ENCODE measurements at regions not wholly inside any gene's neighbourhood (a gene's known extent, or its start where the extent isn't known, plus 50 kb on each side); places are given as distances from the start of the nearest gene placed in this dataset.

GRCh38 chr5:84632418-84632817 lies 247.7 kb upstream of the EDIL3 start:
- Histone ChIP-seq H3K9me3 (no peaks in the 10 kb centered on the region), H3K36me3 (ENCODE audit: control insufficient read depth in 2 of 2, extremely low read depth in 1 of 2, insufficient read depth in 1 of 2, low read length in 1 of 2) (no peaks in the 10 kb centered on the region), H3K4me1 (ENCODE audit: control insufficient read depth in 1 of 2, extremely low read depth in 1 of 2, insufficient read depth in 2 of 2, low read length in 2 of 2) (no peaks in the 10 kb centered on the region), H3K27me3 (replicated peaks in 1 of 2; ENCODE audit: control insufficient read depth in 2 of 2, extremely low read depth in 1 of 2, insufficient read depth in 2 of 2, low read length in 1 of 2) (no peaks in the 10 kb centered on the region), H3K4me3 (ENCODE audit: control insufficient read depth in 1 of 2, extremely low read depth in 1 of 2, low read length in 1 of 2) (no peak overlapping the region), H3K27ac (ENCODE audit: low read length) (no peak overlapping the region)
- POLR2A ChIA-PET: no interaction called here
- Mint-ChIP-seq H3K4me3 (no peak overlapping the region), H3K27ac (no peak overlapping the region), H3K9me3 (no peaks in the 10 kb centered on the region), H3K4me1 (no peaks in the 10 kb centered on the region), H3K27me3 (no peaks in the 10 kb centered on the region), H3K36me3 (no peaks in the 10 kb centered on the region)
- DNase-seq (no peak), ATAC-seq (replicated peaks in 1 of 4) (no peak)
- CTCF ChIA-PET: no interaction called here
- no CpG with 5 or more reads among the region's 3 CpGs for WGBS (ENCODE audit: insufficient coverage)

DNA sequence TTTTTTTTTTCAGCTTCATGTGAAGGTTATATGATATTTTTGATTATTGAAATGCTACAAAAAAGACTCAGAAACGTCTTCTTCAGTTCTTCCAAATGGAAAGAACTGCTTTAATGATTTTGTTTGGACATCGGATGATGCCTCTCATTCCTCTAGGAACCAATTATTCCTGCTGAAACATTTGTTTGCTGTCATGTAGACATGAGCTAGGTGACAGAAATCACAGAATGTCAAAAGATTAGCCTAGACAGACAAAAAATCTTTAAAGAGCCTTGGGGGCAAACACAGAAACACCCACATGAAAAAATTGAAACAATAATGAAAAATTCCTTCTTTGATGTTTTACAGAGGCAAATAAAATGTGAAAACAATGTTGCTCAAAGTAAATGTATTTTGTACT lies 244.2 kb upstream of the EDIL3 start:
- Mint-ChIP-seq H3K36me3 (no peaks in the 10 kb centered on the region), H3K4me1 (peaks cover under 1 to 5% (median 5%) of the 10 kb centered on the region in 3 donors), H3K27me3 (no peaks in the 10 kb centered on the region), H3K27ac (no peak overlapping the region), H3K9me3 (no peaks in the 10 kb centered on the region), H3K4me3 (no peak overlapping the region)
- Histone ChIP-seq H3K4me3 (ENCODE audit: control insufficient read depth in 1 of 2, extremely low read depth in 1 of 2, low read length in 1 of 2) (no peak overlapping the region), H3K27me3 (replicated peaks in 1 of 2; ENCODE audit: control insufficient read depth in 2 of 2, extremely low read depth in 1 of 2, insufficient read depth in 2 of 2, low read length in 1 of 2) (no peaks in the 10 kb centered on the region), H3K4me1 (ENCODE audit: control insufficient read depth in 1 of 2, extremely low read depth in 1 of 2, insufficient read depth in 2 of 2, low read length in 2 of 2) (peaks cover 0 to 3% of the 10 kb centered on the region in 2 experiments), H3K27ac (ENCODE audit: low read length) (no peak overlapping the region), H3K9me3 (no peaks in the 10 kb centered on the region), H3K36me3 (ENCODE audit: control insufficient read depth in 2 of 2, extremely low read depth in 1 of 2, insufficient read depth in 1 of 2, low read length in 1 of 2) (no peaks in the 10 kb centered on the region)
- CTCF ChIA-PET: no interaction called here
- no peak for DNase-seq
- no CpG with 5 or more reads among the region's 2 CpGs for WGBS (ENCODE audit: insufficient coverage)
- POLR2A ChIA-PET: no interaction called here
- no peak for ATAC-seq (replicated peaks in 1 of 4)

DNA sequence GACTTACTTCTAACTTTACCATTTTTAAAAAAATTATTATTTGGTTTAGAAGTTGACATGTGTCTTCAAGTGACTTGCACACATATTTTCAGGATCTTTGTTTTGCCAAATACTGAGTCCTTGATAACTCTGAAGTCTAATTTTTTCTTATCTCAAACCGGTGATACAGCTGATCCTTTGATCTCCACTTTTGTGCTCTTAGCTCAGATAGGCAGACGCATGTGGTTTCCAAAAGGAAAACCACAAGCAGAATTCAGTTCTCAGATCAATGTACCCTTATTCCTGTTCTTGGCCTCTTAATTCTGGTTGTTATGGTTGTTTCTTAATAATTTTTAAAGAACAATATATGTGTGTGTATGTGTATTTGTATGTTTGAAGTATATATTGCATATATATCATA lies 238.3 kb upstream of the EDIL3 start:
- H3K9me3 Mint-ChIP-seq: no peaks in the 10 kb centered on the region
- no peak overlapping the region for H3K4me3 ChIP-seq (ENCODE audit: control insufficient read depth in 1 of 2, extremely low read depth in 1 of 2, low read length in 1 of 2)
- H3K9me3 ChIP-seq: no peaks in the 10 kb centered on the region
- no peak for ATAC-seq (replicated peaks in 1 of 4)
- no peaks in the 10 kb centered on the region for H3K27me3 ChIP-seq (replicated peaks in 1 of 2; ENCODE audit: control insufficient read depth in 2 of 2, extremely low read depth in 1 of 2, insufficient read depth in 2 of 2, low read length in 1 of 2)
- H3K36me3 ChIP-seq (ENCODE audit: control insufficient read depth in 2 of 2, extremely low read depth in 1 of 2, insufficient read depth in 1 of 2, low read length in 1 of 2): no peaks in the 10 kb centered on the region
- H3K4me1 ChIP-seq (ENCODE audit: control insufficient read depth in 1 of 2, extremely low read depth in 1 of 2, insufficient read depth in 2 of 2, low read length in 2 of 2): peaks cover 0 to 16% of the 10 kb centered on the region in 2 experiments
- H3K4me3 Mint-ChIP-seq: no peak overlapping the region
- H3K27ac ChIP-seq (ENCODE audit: low read length): no peak overlapping the region
- ChIA-PET POLR2A (interaction anchor here in 1 of 2 donors (0.6 kb wide), 2 partner anchors 38 to 131 kb away, joined by 3 to 4 read pairs; no protein-coding TSS in a partner anchor), CTCF (no interaction called here)
- peak in 1 of 35 experiments; percentile 4 for DNase-seq
- H3K27ac Mint-ChIP-seq: no peak overlapping the region
- no peaks in the 10 kb centered on the region for H3K36me3 Mint-ChIP-seq
- peaks cover 5 to 20% (median 9%) of the 10 kb centered on the region in 3 donors for H3K4me1 Mint-ChIP-seq
- H3K27me3 Mint-ChIP-seq: no peaks in the 10 kb centered on the region
- WGBS (ENCODE audit: insufficient coverage): no CpG with 5 or more reads among the region's 2 CpGs

DNA sequence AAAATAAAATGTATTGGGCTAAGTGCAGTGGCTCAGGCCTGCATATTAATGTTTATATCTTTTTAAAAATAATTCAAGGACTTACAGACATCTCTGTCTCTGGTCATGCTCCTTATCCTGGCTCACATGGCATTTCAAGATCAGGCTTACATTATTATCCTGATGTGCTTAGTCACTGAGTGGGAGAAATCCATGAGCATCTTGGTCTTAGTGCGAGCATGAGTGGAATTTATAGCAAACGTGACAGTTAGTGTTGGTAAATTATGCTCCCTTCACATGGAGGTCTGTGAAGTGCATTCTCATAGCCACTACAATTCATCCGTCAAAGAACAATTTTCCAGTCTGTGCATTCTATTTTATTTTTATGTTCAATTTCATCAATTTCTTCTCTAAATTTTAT lies 237.8 kb upstream of the EDIL3 start:
- H3K9me3 ChIP-seq: no peaks in the 10 kb centered on the region
- Mint-ChIP-seq H3K36me3 (no peaks in the 10 kb centered on the region), H3K27ac (no peak overlapping the region), H3K4me1 (peaks cover 5 to 20% (median 9%) of the 10 kb centered on the region in 3 donors), H3K27me3 (no peaks in the 10 kb centered on the region), H3K4me3 (no peak overlapping the region), H3K9me3 (no peaks in the 10 kb centered on the region)
- H3K4me3 ChIP-seq (ENCODE audit: control insufficient read depth in 1 of 2, extremely low read depth in 1 of 2, low read length in 1 of 2): no peak overlapping the region
- H3K27me3 ChIP-seq (replicated peaks in 1 of 2; ENCODE audit: control insufficient read depth in 2 of 2, extremely low read depth in 1 of 2, insufficient read depth in 2 of 2, low read length in 1 of 2): no peaks in the 10 kb centered on the region
- WGBS (ENCODE audit: insufficient coverage): no CpG with 5 or more reads among the region's 3 CpGs
- POLR2A ChIA-PET: interaction anchor here in 1 of 2 donors (0.6 kb wide), 2 partner anchors 37 to 132 kb away, joined by 3 to 4 read pairs; no protein-coding TSS in a partner anchor
- peaks cover 0 to 16% of the 10 kb centered on the region in 2 experiments for H3K4me1 ChIP-seq (ENCODE audit: control insufficient read depth in 1 of 2, extremely low read depth in 1 of 2, insufficient read depth in 2 of 2, low read length in 2 of 2)
- CTCF ChIA-PET: no interaction called here
- ATAC-seq (replicated peaks in 1 of 4): no peak
- no peak for DNase-seq
- H3K36me3 ChIP-seq (ENCODE audit: control insufficient read depth in 2 of 2, extremely low read depth in 1 of 2, insufficient read depth in 1 of 2, low read length in 1 of 2): no peaks in the 10 kb centered on the region
- H3K27ac ChIP-seq (ENCODE audit: low read length): no peak overlapping the region

GRCh38 chr5:84618262-84618661 lies 233.6 kb upstream of the EDIL3 start:
- ATAC-seq (replicated peaks in 1 of 4) (no peak), DNase-seq (no peak)
- Mint-ChIP-seq H3K27ac (no peak overlapping the region), H3K4me3 (no peak overlapping the region), H3K27me3 (no peaks in the 10 kb centered on the region), H3K4me1 (peaks cover 3 to 9% (median 3%) of the 10 kb centered on the region in 3 donors), H3K9me3 (no peaks in the 10 kb centered on the region), H3K36me3 (no peaks in the 10 kb centered on the region)
- ChIA-PET POLR2A (no interaction called here), CTCF (no interaction called here)
- Histone ChIP-seq H3K4me1 (ENCODE audit: control insufficient read depth in 1 of 2, extremely low read depth in 1 of 2, insufficient read depth in 2 of 2, low read length in 2 of 2) (peaks cover 0 to 8% of the 10 kb centered on the region in 2 experiments), H3K27ac (ENCODE audit: low read length) (no peak overlapping the region), H3K9me3 (no peaks in the 10 kb centered on the region), H3K36me3 (ENCODE audit: control insufficient read depth in 2 of 2, extremely low read depth in 1 of 2, insufficient read depth in 1 of 2, low read length in 1 of 2) (no peaks in the 10 kb centered on the region), H3K4me3 (ENCODE audit: control insufficient read depth in 1 of 2, extremely low read depth in 1 of 2, low read length in 1 of 2) (no peak overlapping the region), H3K27me3 (replicated peaks in 1 of 2; ENCODE audit: control insufficient read depth in 2 of 2, extremely low read depth in 1 of 2, insufficient read depth in 2 of 2, low read length in 1 of 2) (no peaks in the 10 kb centered on the region)
- no CpG with 5 or more reads among the region's 1 CpG for WGBS (ENCODE audit: insufficient coverage)

- Mint-ChIP-seq H3K27ac (no peak overlapping the region), H3K4me1 (no peaks in the 10 kb centered on the region), H3K9me3 (no peaks in the 10 kb centered on the region), H3K4me3 (no peak overlapping the region), H3K36me3 (no peaks in the 10 kb centered on the region), H3K27me3 (no peaks in the 10 kb centered on the region)
- ATAC-seq (replicated peaks in 1 of 4) (no peak), DNase-seq (no peak)
- no peak overlapping the region for H3K4me3 ChIP-seq (ENCODE audit: control insufficient read depth in 1 of 2, extremely low read depth in 1 of 2, low read length in 1 of 2)
- POLR2A ChIA-PET: no interaction called here
- no peaks in the 10 kb centered on the region for H3K27me3 ChIP-seq (replicated peaks in 1 of 2; ENCODE audit: control insufficient read depth in 2 of 2, extremely low read depth in 1 of 2, insufficient read depth in 2 of 2, low read length in 1 of 2)
- CTCF ChIA-PET: no interaction called here
- no peaks in the 10 kb centered on the region for H3K4me1 ChIP-seq (ENCODE audit: control insufficient read depth in 1 of 2, extremely low read depth in 1 of 2, insufficient read depth in 2 of 2, low read length in 2 of 2)
- H3K36me3 ChIP-seq (ENCODE audit: control insufficient read depth in 2 of 2, extremely low read depth in 1 of 2, insufficient read depth in 1 of 2, low read length in 1 of 2): no peaks in the 10 kb centered on the region
- WGBS (ENCODE audit: insufficient coverage): 75% methylated on average over 2 of the region's 3 CpGs
- no peak overlapping the region for H3K27ac ChIP-seq (ENCODE audit: low read length)
- no peaks in the 10 kb centered on the region for H3K9me3 ChIP-seq
Measured at GRCh38 chr5:84614906-84615305, 230.2 kb upstream of the EDIL3 start.

GRCh38 chr5:84606784-84607183 lies 222.1 kb upstream of the EDIL3 start:
- DNase-seq: no peak
- no peak for ATAC-seq (replicated peaks in 1 of 4)
- Histone ChIP-seq H3K27me3 (replicated peaks in 1 of 2; ENCODE audit: control insufficient read depth in 2 of 2, extremely low read depth in 1 of 2, insufficient read depth in 2 of 2, low read length in 1 of 2) (no peaks in the 10 kb centered on the region), H3K27ac (ENCODE audit: low read length) (no peak overlapping the region), H3K4me3 (ENCODE audit: control insufficient read depth in 1 of 2, extremely low read depth in 1 of 2, low read length in 1 of 2) (no peak overlapping the region), H3K36me3 (ENCODE audit: control insufficient read depth in 2 of 2, extremely low read depth in 1 of 2, insufficient read depth in 1 of 2, low read length in 1 of 2) (no peaks in the 10 kb centered on the region), H3K9me3 (no peaks in the 10 kb centered on the region), H3K4me1 (ENCODE audit: control insufficient read depth in 1 of 2, extremely low read depth in 1 of 2, insufficient read depth in 2 of 2, low read length in 2 of 2) (no peaks in the 10 kb centered on the region)
- no peak overlapping the region for H3K4me3 Mint-ChIP-seq
- H3K27me3 Mint-ChIP-seq: no peaks in the 10 kb centered on the region
- no peaks in the 10 kb centered on the region for H3K4me1 Mint-ChIP-seq
- CTCF ChIA-PET: no interaction called here
- POLR2A ChIA-PET: no interaction called here
- no peak overlapping the region for H3K27ac Mint-ChIP-seq
- WGBS (ENCODE audit: insufficient coverage): 50% methylated on average over 1 of the region's 5 CpGs
- H3K9me3 Mint-ChIP-seq: peaks cover 0 to 3% (median 0%) of the 10 kb centered on the region in 3 donors
- H3K36me3 Mint-ChIP-seq: no peaks in the 10 kb centered on the region

Measured in T-cell (primary cell).